GM13977 (cell line): ENCODE measurements at regions not wholly inside any gene's neighbourhood (a gene's known extent, or its start where the extent isn't known, plus 50 kb on each side); places are given as distances from the start of the nearest gene placed in this dataset.

Source experiments
- DNase-seq: peaks from one replicate; pipeline ENCODE4 v3.0.0; 2012; ENCODE audit warnings: low spot score
- CTCF ChIP-seq: IDR thresholded peaks from 2 replicates; pipeline ENCODE4 v1.5.1; 2012; ENCODE audit warnings: mild to moderate bottlenecking, control low read depth; ENCODE audit not compliant: insufficient read depth; ENCODE audit errors: extremely low read depth, missing control alignments
- in situ Hi-C: fragments of 300-500 bp; cut with MboI; formaldehyde crosslinking; loops from one replicate; pipeline ENCODE4 v1.12.0; 2022; ENCODE audit warnings: low sequenced_read_pairs, low pct_unique_long_range_greater_than_20kb, mixed read lengths, inconsistent platforms; ENCODE audit not compliant: unreplicated experiment

GRCh38 chr17:71399221-71399620 lies 721.6 kb upstream of the SOX9 start:
- in situ Hi-C loops, result no loop called here
- no peak for TF ChIP-seq CTCF
- no peak for DNase-seq

- no peak for TF ChIP-seq CTCF
- no peak for DNase-seq
- in situ Hi-C loops, result no loop called here
Observed at GRCh38 chr17:71399649-71400048, 721.2 kb upstream of the SOX9 start.

GRCh38 chr17:71402007-71402406 lies 718.8 kb upstream of the SOX9 start:
- no peak for TF ChIP-seq CTCF
- DNase-seq, result no peak
- in situ Hi-C loops, result no loop called here

GRCh38 chr17:71402661-71403141 lies 718.1 kb upstream of the SOX9 start:
- DNase-seq, result no peak
- in situ Hi-C loops, result no loop called here
- no peak for TF ChIP-seq CTCF

GRCh38 chr17:71405101-71405500 lies 715.7 kb upstream of the SOX9 start:
- TF ChIP-seq CTCF, result no peak
- DNase-seq, result no peak
- in situ Hi-C loops, result no loop called here

- DNase-seq, result no peak
- in situ Hi-C loops, result no loop called here
- TF ChIP-seq CTCF, result no peak
Observed at GRCh38 chr17:71407981-71408380, 712.8 kb upstream of the SOX9 start.

GRCh38 chr17:71409137-71409536 lies 711.7 kb upstream of the SOX9 start:
- DNase-seq, result no peak
- in situ Hi-C loops, result no loop called here
- TF ChIP-seq CTCF, result no peak
